Hematopoietic multipotent progenitor cell treated with erythropoietin and hydrocortisone succinate and interleukin-3 and kit ligand, for 17 days (in vitro differentiated cells): ENCODE measurements at regions not wholly inside any gene's neighbourhood (a gene's known extent, or its start where the extent isn't known, plus 50 kb on each side); places are given as distances from the start of the nearest gene placed in this dataset.
"Not testable (repeated sequence)": the region's sequence is repeated elsewhere in the genome, so short reads cannot be mapped to it uniquely, and the experiment has no call there.

Experiments
- DNase-seq: peaks from one replicate; pipeline ENCODE4 v3.0.0-alpha.2; 2015; ENCODE audit warnings: low spot score

GRCh38 chr4:66023061-66023460 lies 352.8 kb upstream of the EPHA5 start:
- DNase-seq, result no peak

- no peak for DNase-seq
Observed at GRCh38 chr4:66017671-66018070, 347.4 kb upstream of the EPHA5 start.

DNA sequence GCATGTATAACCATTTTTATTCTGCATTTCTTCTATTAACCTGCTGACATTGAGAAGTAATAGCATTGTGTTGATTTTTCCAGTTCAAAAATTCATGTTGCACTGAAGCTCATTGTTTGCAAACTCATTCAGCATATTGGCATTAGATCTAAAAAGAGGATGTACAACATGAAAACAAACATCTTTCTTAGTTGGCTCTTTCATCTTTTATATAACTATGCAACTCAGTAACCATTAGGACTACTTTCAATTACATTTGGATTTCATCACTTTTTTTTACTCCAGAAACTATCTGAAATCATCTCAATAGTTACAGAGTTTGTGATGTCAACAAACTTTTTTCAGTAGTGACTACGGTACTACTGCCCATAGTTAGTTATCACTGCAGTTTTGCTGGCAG lies 346.0 kb upstream of the EPHA5 start:
- DNase-seq, result no peak

- DNase-seq, result no peak
Observed at GRCh38 chr4:66014146-66014765, 344.0 kb upstream of the EPHA5 start.

- DNase-seq, result no peak
Observed at GRCh38 chr4:66000510-66001117, 330.3 kb upstream of the EPHA5 start.

GRCh38 chr4:65999518-65999871 lies 329.2 kb upstream of the EPHA5 start:
- DNase-seq, result no peak

- not testable (repeated sequence) for DNase-seq
Observed at GRCh38 chr4:65998807-65999517, 328.7 kb upstream of the EPHA5 start.

DNA sequence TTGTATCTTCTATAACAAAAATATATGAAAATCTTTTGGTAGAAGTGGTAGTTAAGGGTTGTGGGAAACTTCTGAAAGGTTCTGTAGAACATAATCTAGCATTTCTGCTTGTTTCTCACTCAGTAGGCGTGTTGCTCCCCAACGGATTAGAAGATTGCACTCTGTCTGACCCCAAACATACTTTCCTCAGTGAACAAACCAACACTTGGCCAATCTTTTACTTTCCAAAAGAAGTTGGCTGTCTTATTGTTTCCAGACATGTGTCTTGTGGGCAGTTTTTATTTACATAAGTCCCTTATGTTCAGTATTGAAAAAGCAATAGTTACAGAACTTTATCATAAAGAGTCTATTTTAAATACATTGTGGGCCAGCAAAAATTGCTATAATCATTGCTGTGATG lies 312.8 kb upstream of the EPHA5 start:
- no peak for DNase-seq

GRCh38 chr4:65976287-65976686 lies 306.0 kb upstream of the EPHA5 start:
- DNase-seq, result no peak

GRCh38 chr4:65973186-65973585 lies 302.9 kb upstream of the EPHA5 start:
- no peak for DNase-seq

GRCh38 chr4:65971686-65972085 lies 301.4 kb upstream of the EPHA5 start:
- DNase-seq, result no peak

GRCh38 chr4:65968831-65969558 lies 298.7 kb upstream of the EPHA5 start:
- no peak for DNase-seq

DNA sequence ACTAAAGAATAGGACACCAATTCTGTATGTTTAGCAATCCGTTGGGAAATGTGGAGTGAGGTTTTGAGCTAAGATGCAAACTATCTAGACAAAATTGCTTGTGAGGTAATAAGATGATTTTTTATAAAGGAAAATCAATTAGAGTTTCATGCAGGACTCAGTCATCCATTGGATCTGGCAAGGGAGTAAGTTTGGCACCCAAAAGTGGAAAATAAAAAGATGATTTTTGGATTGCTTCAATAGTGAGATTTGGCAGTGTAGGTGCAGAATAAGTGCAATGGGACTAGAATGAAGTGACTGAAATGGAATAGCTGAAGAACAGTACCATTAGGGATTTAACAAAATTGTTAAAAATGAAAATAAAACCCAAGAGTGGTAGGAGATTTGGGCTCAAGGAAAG lies 290.5 kb upstream of the EPHA5 start:
- no peak for DNase-seq

DNA sequence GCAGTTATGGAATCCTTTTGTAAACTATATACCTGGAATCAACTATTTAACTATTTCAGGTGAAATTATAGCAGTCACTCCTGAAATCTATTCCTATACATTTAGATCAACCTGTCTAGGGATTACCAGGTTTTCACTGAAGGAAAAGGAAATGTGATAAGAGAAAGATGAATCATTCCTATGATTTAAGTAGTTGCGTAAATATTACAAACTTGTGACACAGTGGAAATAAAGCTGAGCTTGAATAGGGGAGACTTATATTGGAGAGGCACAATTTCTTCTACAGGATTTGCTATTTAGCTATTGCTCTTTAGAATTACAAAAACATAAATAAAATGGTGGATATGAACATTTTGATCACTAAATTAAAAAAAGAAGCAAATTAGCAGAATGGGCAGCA lies 284.1 kb upstream of the EPHA5 start:
- no peak for DNase-seq

- no peak for DNase-seq
Observed at GRCh38 chr4:65951177-65951576, 280.9 kb upstream of the EPHA5 start.

- DNase-seq, result no peak
Observed at GRCh38 chr4:65943076-65943475, 272.8 kb upstream of the EPHA5 start.

DNA sequence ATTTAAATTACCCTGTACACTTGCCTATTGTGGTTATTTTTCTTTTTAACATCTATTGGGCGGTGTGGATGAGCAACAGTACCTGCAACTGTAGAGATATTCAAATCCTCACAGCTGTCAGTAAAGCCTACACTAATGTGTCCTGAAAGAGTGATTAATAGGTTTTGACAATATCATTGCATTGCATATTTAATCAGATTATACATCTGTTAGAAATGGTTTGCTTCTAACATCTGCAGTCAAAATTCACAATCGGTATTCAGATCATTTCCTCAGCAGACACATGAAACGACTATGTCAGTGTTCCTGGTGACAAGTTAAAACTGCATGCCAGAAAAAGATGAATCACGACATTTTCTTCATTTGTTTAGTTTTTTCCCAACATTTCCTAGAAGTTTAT lies 254.6 kb upstream of the EPHA5 start:
- no peak for DNase-seq

GRCh38 chr4:65923616-65924015 lies 253.3 kb upstream of the EPHA5 start:
- DNase-seq, result no peak

DNA sequence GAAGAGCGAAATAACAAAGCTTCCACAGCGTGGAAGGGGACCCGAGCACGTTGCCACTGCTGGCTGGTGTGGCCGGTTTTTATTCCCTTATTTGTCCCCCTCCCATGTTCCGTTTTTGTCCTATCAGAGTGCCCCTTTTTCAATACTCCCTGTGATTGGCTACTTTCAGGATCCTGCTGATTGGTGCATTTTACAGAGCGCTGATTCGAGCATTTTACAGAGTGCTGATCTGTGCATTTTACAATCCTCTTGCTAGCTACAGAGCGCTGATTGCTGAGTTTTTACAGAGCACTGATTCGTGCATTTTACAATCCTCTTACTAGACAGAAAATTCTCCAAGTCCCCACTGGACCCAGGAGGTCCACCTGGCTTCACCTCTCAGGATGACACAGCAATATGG lies 250.9 kb upstream of the EPHA5 start:
- no peak for DNase-seq

GRCh38 chr4:65918872-65919271 lies 248.6 kb upstream of the EPHA5 start:
- DNase-seq, result no peak

GRCh38 chr4:65918212-65918611 lies 247.9 kb upstream of the EPHA5 start:
- no peak for DNase-seq

DNA sequence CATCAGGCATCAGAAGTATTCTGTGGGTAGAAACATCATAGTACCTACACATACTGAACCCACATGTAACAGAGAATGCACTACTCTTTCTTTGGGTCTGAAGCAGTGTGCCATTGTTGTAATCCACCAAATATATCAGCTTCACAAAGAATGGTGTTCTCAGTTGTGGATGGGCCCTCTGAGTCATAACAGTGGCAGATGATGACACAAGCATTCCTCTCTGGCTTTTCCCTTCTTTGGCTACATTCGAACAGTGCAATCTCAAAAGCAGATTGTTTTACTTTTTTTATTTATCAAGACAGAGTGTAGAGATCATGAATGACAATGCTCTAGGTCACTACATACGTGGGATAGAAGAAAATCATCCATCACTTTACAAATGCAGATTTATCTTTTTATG lies 247.2 kb upstream of the EPHA5 start:
- no peak for DNase-seq

- no peak for DNase-seq
Observed at GRCh38 chr4:65911720-65912119, 241.4 kb upstream of the EPHA5 start.
